ENCODE measurements at regions not wholly inside any gene's neighbourhood (a gene's known extent, or its start where the extent isn't known, plus 50 kb on each side); places are given as distances from the start of the nearest gene placed in this dataset.

GRCh38 chr5:62828742-62829603, 250.4 kb downstream of the LRRC70 start:
- 0% methylated on average over 5 of the region's 5 CpGs for WGBS (ENCODE audit: insufficient coverage, low coverage, missing lambda C conversion rate)
- ChIA-PET CTCF (ENCODE audit: low intra/inter-chr PET ratio) (no interaction called here), POLR2A (no interaction called here)
- no peak overlapping the region for H2AFZ ChIP-seq (ENCODE audit: low read depth, low read length)
- intact Hi-C loops (cut with micrococcal nuclease) = no loop called here
- no peaks in the 10 kb centered on the region for H4K20me1 ChIP-seq (replicated peaks; ENCODE audit: control insufficient read depth, insufficient read depth, low read length)
- no peaks in the 10 kb centered on the region for H3K36me3 ChIP-seq (ENCODE audit: control insufficient read depth, insufficient read depth, low read length)
- H3K27ac ChIP-seq (ENCODE audit: extremely low read depth, low read depth, low read length) = no peak overlapping the region
- H3K4me1 ChIP-seq (replicated peaks in 1 of 2; ENCODE audit: control insufficient read depth in 2 of 2, insufficient read depth in 2 of 2, low read length in 2 of 2) = no peaks in the 10 kb centered on the region
- H3K27me3 ChIP-seq (ENCODE audit: control insufficient read depth in 2 of 2, insufficient read depth in 2 of 2, low read length in 2 of 2) = no peaks in the 10 kb centered on the region
- no peak for ATAC-seq
- H3K9me3 ChIP-seq (replicated peaks; ENCODE audit: control insufficient read depth, insufficient read depth, low read depth, low read length) = no peaks in the 10 kb centered on the region
- no peak overlapping the region for H3K4me2 ChIP-seq (ENCODE audit: insufficient read depth, low read length)
- no peak for TF ChIP-seq BRF1 (IDR thresholded peaks at IDR 0.05; ENCODE audit: borderline replicate concordance, extremely low read depth, insufficient read length)
- TF ChIP-seq MTA1 (IDR thresholded peaks at IDR 0.05; ENCODE audit: borderline replicate concordance) = no peak
- DNase-seq (ENCODE audit: extremely low read depth in 1 of 4, low spot score in 3 of 4) = no peak
- BruUV-seq (replicated peaks) = no TSS peak
- FAIRE-seq = no peak
- H3K9me1 ChIP-seq (ENCODE audit: control insufficient read depth, insufficient read depth, low read length) = no peaks in the 10 kb centered on the region
- no peaks in the 10 kb centered on the region for H3K79me2 ChIP-seq (ENCODE audit: control insufficient read depth, insufficient read depth, low read length)
- in situ Hi-C loops (cut with MboI) = no loop called here
- H3K9ac ChIP-seq (ENCODE audit: insufficient read depth in 1 of 2, low read depth in 2 of 2, low read length in 2 of 2) = no peak overlapping the region
- no peak overlapping the region for H3K4me3 ChIP-seq

DNA sequence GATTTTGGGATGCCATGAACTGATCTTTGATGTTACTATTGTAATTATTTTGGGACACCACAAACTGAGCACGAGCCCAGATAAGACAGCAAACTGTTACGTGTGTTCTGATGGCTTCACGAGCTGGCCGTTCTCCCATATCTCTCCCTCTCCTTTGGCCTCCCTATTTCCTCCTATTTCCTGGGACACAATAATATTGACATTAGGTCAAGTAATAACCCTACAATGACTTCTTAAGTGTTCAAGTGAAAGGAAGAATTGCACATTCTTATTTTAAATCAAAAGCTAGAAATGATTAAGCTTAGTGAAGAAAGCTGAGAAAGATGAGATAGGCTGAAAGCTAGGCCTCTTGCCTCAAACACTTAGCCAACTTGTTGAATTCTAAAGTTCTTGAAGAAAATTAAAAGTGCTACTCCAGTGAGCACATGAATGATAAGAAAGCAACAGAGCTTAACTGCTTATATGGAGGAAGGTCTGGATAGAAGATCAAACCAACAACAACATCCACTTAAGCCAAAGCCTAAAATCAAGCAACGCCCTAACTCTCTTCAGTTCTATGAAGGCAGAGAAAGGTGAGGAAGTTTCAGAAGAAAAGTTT, 247.1 kb downstream of the LRRC70 start:
- no peak for ATAC-seq
- Histone ChIP-seq H3K79me2 (ENCODE audit: control insufficient read depth, insufficient read depth, low read length) (no peaks in the 10 kb centered on the region), H3K9ac (ENCODE audit: insufficient read depth in 1 of 2, low read depth in 2 of 2, low read length in 2 of 2) (no peak overlapping the region), H3K4me3 (no peak overlapping the region), H3K36me3 (ENCODE audit: control insufficient read depth, insufficient read depth, low read length) (no peaks in the 10 kb centered on the region), H3K9me1 (ENCODE audit: control insufficient read depth, insufficient read depth, low read length) (no peaks in the 10 kb centered on the region), H3K4me1 (replicated peaks in 1 of 2; ENCODE audit: control insufficient read depth in 2 of 2, insufficient read depth in 2 of 2, low read length in 2 of 2) (no peaks in the 10 kb centered on the region), H3K27ac (ENCODE audit: extremely low read depth, low read depth, low read length) (no peak overlapping the region), H3K9me3 (replicated peaks; ENCODE audit: control insufficient read depth, insufficient read depth, low read depth, low read length) (no peaks in the 10 kb centered on the region), H3K27me3 (ENCODE audit: control insufficient read depth in 2 of 2, insufficient read depth in 2 of 2, low read length in 2 of 2) (no peaks in the 10 kb centered on the region), H4K20me1 (replicated peaks; ENCODE audit: control insufficient read depth, insufficient read depth, low read length) (no peaks in the 10 kb centered on the region), H2AFZ (ENCODE audit: low read depth, low read length) (no peak overlapping the region), H3K4me2 (ENCODE audit: insufficient read depth, low read length) (no peak overlapping the region)
- 3% methylated on average over 5 of the region's 5 CpGs for WGBS (ENCODE audit: insufficient coverage, low coverage, missing lambda C conversion rate)
- no TSS peak for BruUV-seq (replicated peaks)
- in situ Hi-C loops (cut with MboI) (no loop called here), intact Hi-C loops (cut with micrococcal nuclease) (no loop called here)
- FAIRE-seq = no peak
- POLR2A ChIA-PET = no interaction called here
- no peak for TF ChIP-seq MBD2 (IDR thresholded peaks at IDR 0.05; ENCODE audit: borderline replicate concordance, low read depth)
- no peak for TF ChIP-seq DACH1 (IDR thresholded peaks at IDR 0.05; ENCODE audit: partially characterized antibody)
- no peak for TF ChIP-seq FOXA1 (IDR thresholded peaks at IDR 0.05; ENCODE audit: borderline replicate concordance)
- TF ChIP-seq SAP30 (IDR thresholded peaks at IDR 0.05; ENCODE audit: borderline replicate concordance, insufficient read depth, low read depth, low read length, poor library complexity, severe bottlenecking) = no peak
- no peak for TF ChIP-seq RBM14 (IDR thresholded peaks at IDR 0.05; ENCODE audit: borderline replicate concordance, insufficient read depth, low read depth, low read length)
- no peak for TF ChIP-seq ZBTB5 (IDR thresholded peaks at IDR 0.05)
- no peak for TF ChIP-seq CREM (IDR thresholded peaks at IDR 0.05; ENCODE audit: low read depth)
- no peak for TF ChIP-seq MIER1 (IDR thresholded peaks at IDR 0.05; ENCODE audit: low read depth)
- no peak for TF ChIP-seq ZNF57 (CRISPR knock-in tag; IDR thresholded peaks at IDR 0.05)
- TF ChIP-seq NONO (IDR thresholded peaks at IDR 0.05; ENCODE audit: low read depth in 2 of 2, low read length in 1 of 2) = no peak
- no peak for TF ChIP-seq KAT8 (IDR thresholded peaks at IDR 0.05; ENCODE audit: low read depth)
- DNase-seq (ENCODE audit: extremely low read depth in 1 of 4, low spot score in 3 of 4) = no peak
- CTCF ChIA-PET (ENCODE audit: low intra/inter-chr PET ratio) = no interaction called here

Measured in K562 (cell line).